NB4 (cell line): ENCODE measurements at regions not wholly inside any gene's neighbourhood (a gene's known extent, or its start where the extent isn't known, plus 50 kb on each side); places are given as distances from the start of the nearest gene placed in this dataset.

ENCODE experiments used
- CTCF ChIP-seq: IDR thresholded peaks from one replicate; pipeline ENCODE4 v1.5.1; 2012; ENCODE audit warnings: low read depth, low read length
- MAX ChIP-seq: IDR thresholded peaks from 2 replicates; pipeline ENCODE4 v1.6.1; 2011; ENCODE audit warnings: low read depth, low read length
- POLR2A ChIP-seq: IDR thresholded peaks from 2 replicates; pipeline ENCODE4 v1.6.1; 2011; ENCODE audit warnings: mild to moderate bottlenecking; ENCODE audit not compliant: insufficient read length; ENCODE audit errors: extremely low read depth

- TF ChIP-seq CTCF, result no peak
- no peak for TF ChIP-seq POLR2A
- TF ChIP-seq MAX, result no peak
These were observed 256.0 kb downstream of the DHX15 start for GRCh38 chr4:24328310-24328709.
